H1 (cell line): ENCODE measurements at regions not wholly inside any gene's neighbourhood (a gene's known extent, or its start where the extent isn't known, plus 50 kb on each side); places are given as distances from the start of the nearest gene placed in this dataset.
"Not testable (repeated sequence)": the region's sequence is repeated elsewhere in the genome, so short reads cannot be mapped to it uniquely, and the experiment has no call there.

Source experiments
- CTCF ChIA-PET: fragments of 300-600 bp; sonication (Branson Sonifier 250); formaldehyde crosslinking; loops from one replicate; lab custom pipeline; 2021; ENCODE audit not compliant: partially characterized antibody; lab: Charles Lee
- POLR2A ChIA-PET: fragments of 300-600 bp; sonication (Branson Sonifier 250); formaldehyde crosslinking; loops from one replicate; lab custom pipeline; 2021; ENCODE audit warnings: inconsistent platforms; ENCODE audit not compliant: partially characterized antibody; lab: Charles Lee
- DNase-seq, 2 experiments: peaks; one replicate each; pipeline versions ENCODE4 v3.0.0 to v3.0.0-alpha.2; 2010 to 2022; ENCODE audit warnings: low spot score in 2 of 2, low read depth in 1 of 2, mixed read lengths in 1 of 2
- FAIRE-seq: peaks from 2 replicates; lab custom pipeline; 2011; peaks lifted over from hg19 to GRCh38; lab: Jason Lieb, UNC
- H2AFZ ChIP-seq: 2 replicates; pipeline ENCODE4 v1.8.1; 2012; ENCODE audit warnings: low read length, inconsistent platforms
- H2AK5ac ChIP-seq: 2 replicates; pipeline ENCODE4 v1.6.1; 2013; ENCODE audit warnings: low read depth, low read length
- H2BK120ac ChIP-seq: replicated peaks from 2 replicates; pipeline ENCODE3; 2013; ENCODE audit warnings: low read depth, low read length, inconsistent platforms
- H2BK12ac ChIP-seq: 2 replicates; pipeline ENCODE4 v1.6.1; 2013; ENCODE audit warnings: low read depth, low read length
- H2BK15ac ChIP-seq: 2 replicates; pipeline ENCODE4 v1.6.1; 2013; ENCODE audit warnings: low read length
- H2BK20ac ChIP-seq: 2 replicates; pipeline ENCODE4 v1.6.1; 2013; ENCODE audit warnings: low read length
- H2BK5ac ChIP-seq: 2 replicates; pipeline ENCODE4 v1.6.1; 2013; ENCODE audit warnings: low read depth, low read length
- H3K14ac ChIP-seq: 2 replicates; pipeline ENCODE4 v1.6.1; 2013; ENCODE audit warnings: inconsistent platforms; ENCODE audit not compliant: insufficient read length
- H3K18ac ChIP-seq: 2 replicates; pipeline ENCODE4 v1.6.1; 2013; ENCODE audit warnings: low read length; ENCODE audit errors: extremely low read depth
- H3K23ac ChIP-seq: 2 replicates; pipeline ENCODE4 v1.6.1; 2013; ENCODE audit warnings: inconsistent platforms; ENCODE audit not compliant: insufficient read length
- H3K23me2 ChIP-seq: 2 replicates; pipeline ENCODE4 v1.6.1; 2013; ENCODE audit warnings: low read depth, low read length
- H3K27ac ChIP-seq: 2 replicates; pipeline ENCODE4 v1.6.1; 2011; ENCODE audit warnings: low read depth, low read length, inconsistent platforms
- H3K27me3 ChIP-seq, 4 experiments: replicated peaks in 1 of 4; 1 replicate in 1 of 4; 2 replicates in 3 of 4; pipeline versions ENCODE4 v1.6.1 to v1.8.1; 2011 to 2013; ENCODE audit warnings: low read length in 3 of 4, mild to moderate bottlenecking in 3 of 4, inconsistent platforms in 2 of 4, mixed read lengths in 2 of 4, moderate library complexity in 1 of 4; ENCODE audit not compliant: control insufficient read depth in 3 of 4, insufficient read depth in 3 of 4; ENCODE audit errors: extremely low read depth in 1 of 4
- H3K36me3 ChIP-seq, 4 experiments: 2 replicates each; pipeline versions ENCODE4 v1.6.1 to v1.8.1; 2011 to 2013; ENCODE audit warnings: mild to moderate bottlenecking in 4 of 4, low read length in 3 of 4, moderate library complexity in 2 of 4, control low read depth in 1 of 4, inconsistent platforms in 1 of 4; ENCODE audit not compliant: insufficient read depth in 4 of 4, control insufficient read depth in 2 of 4
- H3K4ac ChIP-seq: replicated peaks from 2 replicates; pipeline ENCODE3; 2013; ENCODE audit warnings: low read length, low read depth, mixed read lengths, inconsistent platforms; ENCODE audit not compliant: insufficient read length
- H3K4me1 ChIP-seq, 4 experiments: replicated peaks in 1 of 4; 1 replicate in 1 of 4; 2 replicates in 3 of 4; pipeline versions ENCODE4 v1.6.1 to v1.8.1; 2011 to 2013; ENCODE audit warnings: low read length in 3 of 4, inconsistent platforms in 2 of 4, mixed read lengths in 1 of 4; ENCODE audit not compliant: insufficient read depth in 4 of 4, control insufficient read depth in 3 of 4
- H3K4me2 ChIP-seq, 2 experiments: 2 replicates each; pipeline versions ENCODE4 v1.6.1 to v1.8.1; 2011 to 2013; ENCODE audit warnings: low read depth in 2 of 2, low read length in 2 of 2, control low read depth in 1 of 2, inconsistent platforms in 1 of 2, mild to moderate bottlenecking in 1 of 2; ENCODE audit not compliant: insufficient read depth in 1 of 2
- H3K4me3 ChIP-seq, 4 experiments: fragments of 200-600, 300-600 bp in 1 of 4; sonication (generic), shearing (Covaris generic), sonication (Bioruptor Twin) in 1 of 4; 2 replicates each; pipeline versions ENCODE4 v1.5.1 to v1.8.1; 2011 to 2016; ENCODE audit warnings: low read length in 4 of 4, low read depth in 3 of 4, control low read depth in 2 of 4, inconsistent platforms in 2 of 4, mild to moderate bottlenecking in 2 of 4, mixed read lengths in 1 of 4, moderate library complexity in 1 of 4; ENCODE audit not compliant: insufficient read depth in 2 of 4; ENCODE audit errors: extremely low read depth in 1 of 4
- H3K56ac ChIP-seq: replicated peaks from 2 replicates; pipeline ENCODE3; 2013; ENCODE audit warnings: low read depth, mild to moderate bottlenecking, mixed read lengths, low read length, inconsistent platforms; ENCODE audit not compliant: insufficient read length
- H3K79me1 ChIP-seq: 2 replicates; pipeline ENCODE4 v1.6.1; 2013; ENCODE audit warnings: low read depth, low read length, control low read depth
- H3K79me2 ChIP-seq, 2 experiments: 2 replicates each; pipeline versions ENCODE4 v1.6.1 to v1.8.1; 2012 to 2013; ENCODE audit warnings: low read length in 2 of 2, mild to moderate bottlenecking in 2 of 2, inconsistent platforms in 1 of 2; ENCODE audit not compliant: insufficient read depth in 2 of 2, control insufficient read depth in 1 of 2
- H3K9ac ChIP-seq, 4 experiments: replicated peaks in 1 of 4; 1 replicate in 1 of 4; 2 replicates in 3 of 4; pipeline versions ENCODE4 v1.6.1 to v1.8.1; 2011 to 2013; ENCODE audit warnings: low read depth in 3 of 4, low read length in 3 of 4, control low read depth in 2 of 4, mild to moderate bottlenecking in 2 of 4, moderate library complexity in 2 of 4, inconsistent platforms in 1 of 4; ENCODE audit errors: extremely low read depth in 1 of 4
- H3K9me3 ChIP-seq, 2 experiments: 2 replicates each; pipeline versions ENCODE4 v1.6.1 to v1.8.1; 2012 to 2013; ENCODE audit warnings: mild to moderate bottlenecking in 2 of 2, moderate library complexity in 2 of 2, control low read depth in 1 of 2, inconsistent platforms in 1 of 2, low read depth in 1 of 2, low read length in 1 of 2, mixed read lengths in 1 of 2; ENCODE audit not compliant: insufficient read depth in 2 of 2
- H4K20me1 ChIP-seq, 2 experiments: replicated peaks in 1 of 2; 2 replicates each; pipeline versions ENCODE3 to v1.8.1; 2011 to 2013; ENCODE audit warnings: inconsistent platforms in 2 of 2, low read length in 2 of 2, mild to moderate bottlenecking in 1 of 2; ENCODE audit not compliant: insufficient read depth in 2 of 2, control insufficient read depth in 1 of 2
- H4K5ac ChIP-seq: 2 replicates; pipeline ENCODE4 v1.6.1; 2013; ENCODE audit warnings: low read length, low read depth, mixed read lengths, inconsistent platforms; ENCODE audit not compliant: insufficient read length
- H4K8ac ChIP-seq: 2 replicates; pipeline ENCODE4 v1.8.0; 2013; ENCODE audit warnings: mild to moderate bottlenecking, moderate library complexity, low read length, inconsistent platforms; ENCODE audit not compliant: insufficient read depth; ENCODE audit errors: extremely low read depth
- H4K91ac ChIP-seq: replicated peaks from 2 replicates; pipeline ENCODE3; 2013; ENCODE audit warnings: low read length, mixed read lengths, inconsistent platforms; ENCODE audit not compliant: insufficient read length
- WGBS, 2 experiments: shearing (Covaris generic) in 1 of 2; methylation state at CpG; one replicate each; pipeline versions ENCODE4 v1.1.6 to v1.1.7; 2013 to 2015; ENCODE audit warnings: low lambda C conversion rate in 2 of 2, mixed read lengths in 2 of 2, inconsistent platforms in 1 of 2, low coverage in 1 of 2, missing lambda C conversion rate in 1 of 2; ENCODE audit not compliant: insufficient replicate concordance in 2 of 2, insufficient coverage in 1 of 2, insufficient read length in 1 of 2; ENCODE audit errors: extremely low coverage in 1 of 2, missing lambda C conversion rate in 1 of 2; 5-methylcytosine and 5-hydroxymethylcytosine counted together

DNA sequence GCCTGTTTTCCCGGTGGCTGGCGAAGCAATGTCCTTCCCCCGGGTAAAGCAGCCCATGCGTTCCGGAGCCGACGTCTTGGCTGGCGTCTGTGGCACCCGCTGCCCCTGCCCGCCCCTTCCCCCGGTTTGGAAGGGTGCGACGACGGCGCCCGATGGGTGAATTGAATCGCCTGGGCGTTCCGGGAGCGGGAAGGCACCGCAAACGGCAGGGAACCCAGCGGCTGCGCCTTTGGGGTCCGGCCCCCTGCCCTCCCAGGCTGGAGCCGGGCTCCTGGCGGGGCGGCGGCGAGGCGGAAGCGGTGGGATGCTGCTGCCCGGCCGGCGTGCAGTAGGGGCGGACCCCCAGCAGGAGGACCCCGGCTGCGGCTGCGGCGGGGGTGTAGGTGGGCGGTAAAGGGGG is 123.6 kb upstream of the RHOU start:
- CTCF ChIA-PET, DNase-seq: not testable (repeated sequence)
- 100% methylated on average over 8 of the region's 41 CpGs; no CpG with 5 or more reads in 1 of the 2 experiments for WGBS, 2 experiments

DNA sequence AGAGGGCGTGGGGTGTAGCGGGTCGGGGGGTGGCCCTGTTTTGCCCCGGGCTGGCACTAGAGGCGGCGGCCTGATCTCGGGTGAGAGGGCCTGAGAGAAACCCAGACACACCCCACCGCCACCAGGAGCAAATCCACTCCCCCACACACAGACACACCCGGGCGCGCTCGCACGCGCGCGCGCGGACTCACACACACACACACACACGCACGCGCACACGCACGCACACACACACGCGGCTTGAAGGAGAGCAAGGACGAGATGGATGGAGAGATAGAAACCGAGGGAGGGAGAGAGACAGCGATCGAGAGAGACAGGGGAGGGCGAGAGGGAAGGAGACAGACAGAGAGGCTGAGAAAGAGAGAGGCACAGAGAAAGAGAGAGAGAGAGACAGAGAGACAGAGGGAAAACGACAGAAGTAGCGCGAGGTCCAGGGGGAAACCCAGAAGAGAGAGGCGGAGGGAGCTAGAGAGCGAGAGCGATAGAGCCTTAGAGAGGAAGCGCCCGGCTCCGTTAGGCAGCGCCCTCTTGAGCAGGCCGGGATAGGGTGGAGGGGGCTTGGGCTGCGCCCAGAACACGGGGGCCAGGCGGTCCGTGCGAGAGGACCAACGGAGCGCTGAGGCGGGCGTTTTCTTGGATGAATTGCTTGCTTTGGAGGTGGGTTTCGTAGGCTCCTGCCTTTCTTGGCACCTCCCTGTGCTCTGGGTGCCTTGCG is 113.1 kb upstream of the RHOU start:
- H3K36me3 ChIP-seq, H2AFZ ChIP-seq, H2BK12ac ChIP-seq, H3K56ac ChIP-seq, H3K23me2 ChIP-seq, H2BK120ac ChIP-seq, H4K20me1 ChIP-seq, H3K14ac ChIP-seq, H3K27ac ChIP-seq, H4K8ac ChIP-seq, FAIRE-seq, H3K4me3 ChIP-seq, H3K23ac ChIP-seq, H3K4me1 ChIP-seq, H2BK15ac ChIP-seq, H2BK5ac ChIP-seq, POLR2A ChIA-PET, H3K27me3 ChIP-seq, H3K79me1 ChIP-seq, H3K4me2 ChIP-seq, H3K9ac ChIP-seq, H3K4ac ChIP-seq, H4K5ac ChIP-seq, H2BK20ac ChIP-seq, H3K79me2 ChIP-seq, H4K91ac ChIP-seq, H3K18ac ChIP-seq, H2AK5ac ChIP-seq, CTCF ChIA-PET: not testable (repeated sequence)
- WGBS, 2 experiments = 94% methylated on average over 21 of the region's 52 CpGs; no CpG with 5 or more reads in 1 of the 2 experiments
- peak in 1 of 2 experiments; percentile 57 for DNase-seq
- peaks cover 0 to 10% of the 10 kb centered on the region in 2 experiments; a peak in 2 of 4 replicates for H3K9me3 ChIP-seq

More for the DNA sequence above, 123.6 kb upstream of the RHOU start:
- H3K23me2 ChIP-seq, H2BK120ac ChIP-seq, H3K27me3 ChIP-seq, H3K23ac ChIP-seq, H3K4me3 ChIP-seq, H2BK12ac ChIP-seq, H2BK20ac ChIP-seq, H3K4ac ChIP-seq, H3K14ac ChIP-seq, H2BK15ac ChIP-seq, H3K36me3 ChIP-seq, H3K9me3 ChIP-seq, H4K20me1 ChIP-seq, H2BK5ac ChIP-seq, H4K8ac ChIP-seq, H4K91ac ChIP-seq, H3K18ac ChIP-seq, H2AK5ac ChIP-seq, H3K9ac ChIP-seq, H2AFZ ChIP-seq, H3K79me1 ChIP-seq, H3K27ac ChIP-seq, H3K56ac ChIP-seq, H3K79me2 ChIP-seq, H4K5ac ChIP-seq, H3K4me1 ChIP-seq, H3K4me2 ChIP-seq, FAIRE-seq, POLR2A ChIA-PET: not testable (repeated sequence)
